Chondrocyte (in vitro differentiated cells): ENCODE measurements at regions not wholly inside any gene's neighbourhood (a gene's known extent, or its start where the extent isn't known, plus 50 kb on each side); places are given as distances from the start of the nearest gene placed in this dataset.

ENCODE experiments used
- DNase-seq: peaks from one replicate; pipeline ENCODE4 v3.0.0; 2021; ENCODE audit warnings: mixed read lengths, low spot score
- H3K27ac Mint-ChIP-seq: one replicate; pipeline ENCODE4 v1.8.0; 2021; ENCODE audit warnings: mild to moderate bottlenecking, moderate library complexity, mixed read lengths; ENCODE audit not compliant: unreplicated experiment
- H3K27me3 Mint-ChIP-seq: 2 replicates; pipeline ENCODE4 v1.8.0; 2021; ENCODE audit warnings: low read depth, mixed read lengths
- H3K36me3 Mint-ChIP-seq: 2 replicates; pipeline ENCODE4 v1.8.0; 2021; ENCODE audit warnings: low read depth, mixed read lengths
- H3K4me1 Mint-ChIP-seq: 2 replicates; pipeline ENCODE4 v1.8.0; 2021; ENCODE audit warnings: low read depth, mild to moderate bottlenecking, mixed read lengths
- H3K4me3 Mint-ChIP-seq: one replicate; pipeline ENCODE4 v1.8.0; 2021; ENCODE audit warnings: mild to moderate bottlenecking, moderate library complexity, mixed read lengths; ENCODE audit not compliant: unreplicated experiment
- H3K9me3 Mint-ChIP-seq: 2 replicates; pipeline ENCODE4 v1.8.0; 2021; ENCODE audit warnings: low read depth, mixed read lengths
- CTCF ChIP-seq: fragments of 200-600 bp; sonication (generic); IDR thresholded peaks from 2 replicates; pipeline ENCODE4 v1.5.0; 2021; ENCODE audit warnings: antibody characterized with exemption, mild to moderate bottlenecking, moderate library complexity

DNA sequence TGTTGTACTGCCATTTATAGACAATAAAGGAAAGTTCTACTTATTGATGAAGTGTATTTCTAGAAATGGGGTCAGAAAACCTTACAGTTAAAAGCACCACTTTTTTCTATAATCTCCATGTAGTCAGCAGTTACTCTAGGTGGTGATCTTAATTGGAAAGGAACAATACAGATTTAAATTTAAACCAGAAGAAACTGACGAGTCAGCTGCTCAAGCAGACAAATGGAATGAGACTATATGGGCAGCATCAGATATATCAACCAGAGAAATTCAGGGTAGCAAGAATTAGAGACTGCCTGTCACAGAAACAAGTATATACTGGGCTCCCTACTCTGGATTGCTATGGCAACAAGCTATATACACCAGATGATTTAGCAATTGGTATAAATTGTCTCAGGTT is 99.6 kb upstream of the SCG2 start:
- no peaks in the 10 kb centered on the region for H3K9me3 Mint-ChIP-seq
- TF ChIP-seq CTCF = no peak
- no peak for DNase-seq
- no peaks in the 10 kb centered on the region for H3K27me3 Mint-ChIP-seq
- no peak overlapping the region for H3K27ac Mint-ChIP-seq
- peaks cover 26% of the 10 kb centered on the region for H3K4me1 Mint-ChIP-seq
- H3K36me3 Mint-ChIP-seq = no peaks in the 10 kb centered on the region
- H3K4me3 Mint-ChIP-seq = no peak overlapping the region

DNA sequence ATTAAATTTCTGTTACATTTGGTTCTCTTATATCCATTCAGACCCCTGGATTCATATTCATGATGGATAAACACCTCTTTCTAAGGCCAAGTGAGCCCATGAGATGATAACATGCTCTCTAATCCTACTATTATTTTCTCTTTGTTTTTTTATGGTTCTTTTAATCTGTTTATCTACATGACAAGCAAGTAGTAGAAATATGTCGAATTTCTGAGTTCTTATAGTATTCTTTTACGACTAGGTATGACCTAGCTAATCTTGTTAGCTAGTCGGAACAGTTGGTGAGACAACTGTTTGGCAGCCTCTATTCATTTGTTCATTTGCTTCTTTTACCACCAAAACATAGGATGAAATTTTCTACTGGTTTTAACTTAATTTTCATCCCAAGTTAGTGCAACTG is 98.1 kb upstream of the SCG2 start:
- DNase-seq = no peak
- Mint-ChIP-seq H3K27ac (no peak overlapping the region), H3K4me1 (peaks cover 30% of the 10 kb centered on the region), H3K4me3 (no peak overlapping the region), H3K27me3 (no peaks in the 10 kb centered on the region), H3K36me3 (no peaks in the 10 kb centered on the region), H3K9me3 (no peaks in the 10 kb centered on the region)
- no peak for TF ChIP-seq CTCF

- no peaks in the 10 kb centered on the region for H3K9me3 Mint-ChIP-seq
- H3K36me3 Mint-ChIP-seq = no peaks in the 10 kb centered on the region
- H3K27me3 Mint-ChIP-seq = no peaks in the 10 kb centered on the region
- peaks cover 30% of the 10 kb centered on the region for H3K4me1 Mint-ChIP-seq
- no peak overlapping the region for H3K4me3 Mint-ChIP-seq
- TF ChIP-seq CTCF = no peak
- peak overlapping the region; percentile 49 for H3K27ac Mint-ChIP-seq
- DNase-seq = no peak
These were observed 95.9 kb upstream of the SCG2 start for GRCh38 chr2:223697892-223698645.

- H3K36me3 Mint-ChIP-seq = no peaks in the 10 kb centered on the region
- no peaks in the 10 kb centered on the region for H3K9me3 Mint-ChIP-seq
- DNase-seq = no peak
- H3K27ac Mint-ChIP-seq = peak overlapping the region; percentile 49
- no peak overlapping the region for H3K4me3 Mint-ChIP-seq
- no peak for TF ChIP-seq CTCF
- H3K27me3 Mint-ChIP-seq = no peaks in the 10 kb centered on the region
- peaks cover 30% of the 10 kb centered on the region for H3K4me1 Mint-ChIP-seq
These were observed 95.2 kb upstream of the SCG2 start for GRCh38 chr2:223697316-223697891.

GRCh38 chr2:223696719-223697118 is 94.6 kb upstream of the SCG2 start:
- no peaks in the 10 kb centered on the region for H3K27me3 Mint-ChIP-seq
- H3K9me3 Mint-ChIP-seq = no peaks in the 10 kb centered on the region
- H3K36me3 Mint-ChIP-seq = no peaks in the 10 kb centered on the region
- peak overlapping the region; percentile 37 for H3K27ac Mint-ChIP-seq
- no peak for DNase-seq
- no peak for TF ChIP-seq CTCF
- no peak overlapping the region for H3K4me3 Mint-ChIP-seq
- peaks cover 36% of the 10 kb centered on the region for H3K4me1 Mint-ChIP-seq
